ENCODE measurements at regions not wholly inside any gene's neighbourhood (a gene's known extent, or its start where the extent isn't known, plus 50 kb on each side); places are given as distances from the start of the nearest gene placed in this dataset.

- TF ChIP-seq RAD21 (IDR thresholded peaks at IDR 0.05; ENCODE audit: low read depth) (no peak), REST (IDR thresholded peaks at IDR 0.05; ENCODE audit: low read depth) (no peak), TAF1 (IDR thresholded peaks at IDR 0.05; ENCODE audit: low read depth) (no peak), USF1 (IDR thresholded peaks at IDR 0.05) (no peak), CREB1 (IDR thresholded peaks at IDR 0.05; ENCODE audit: low read depth) (no peak), YY1 (IDR thresholded peaks at IDR 0.05; ENCODE audit: low read depth) (no peak), MAX (IDR thresholded peaks at IDR 0.05) (no peak), EP300 (IDR thresholded peaks at IDR 0.05; ENCODE audit: borderline replicate concordance) (no peak)
These were observed 388.9 kb upstream of the KLF12 start for GRCh38 chr13:74523057-74523456.

DNA sequence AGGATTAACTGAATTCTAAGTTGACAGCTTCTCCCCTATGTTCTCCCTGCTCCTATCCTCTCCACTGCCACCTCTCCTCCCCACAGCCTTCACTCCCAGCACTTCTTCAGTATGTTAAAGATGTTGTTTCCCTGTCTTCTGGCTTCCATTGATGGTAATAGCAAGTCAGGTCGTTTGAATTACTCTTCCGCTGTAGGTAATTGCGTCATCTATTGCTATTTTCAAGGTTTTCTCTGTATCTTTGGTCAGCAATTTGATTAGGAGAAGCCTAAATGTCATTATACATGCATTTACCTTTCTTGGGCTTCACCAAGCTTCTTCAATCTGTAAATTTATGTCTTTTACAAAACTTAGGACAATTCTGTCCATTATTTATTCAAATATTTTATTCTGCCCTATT, 377.3 kb upstream of the KLF12 start:
- TF ChIP-seq REST (IDR thresholded peaks at IDR 0.05; ENCODE audit: low read depth), result no peak
- TF ChIP-seq TEAD4 (IDR thresholded peaks at IDR 0.05), result no peak
- no peak for TF ChIP-seq USF1 (IDR thresholded peaks at IDR 0.05)
- no peak for TF ChIP-seq NFIC (IDR thresholded peaks at IDR 0.05)
- TF ChIP-seq ZBTB7A (IDR thresholded peaks at IDR 0.05; ENCODE audit: low read depth), result no peak
- TF ChIP-seq RAD21 (IDR thresholded peaks at IDR 0.05; ENCODE audit: low read depth), result no peak
- no peak for TF ChIP-seq EP300 (IDR thresholded peaks at IDR 0.05; ENCODE audit: borderline replicate concordance)
- TF ChIP-seq TAF1 (IDR thresholded peaks at IDR 0.05; ENCODE audit: low read depth), result no peak
- no peak for TF ChIP-seq FOXM1 (IDR thresholded peaks at IDR 0.05; ENCODE audit: borderline replicate concordance, low read depth)
- no peak for TF ChIP-seq MAX (IDR thresholded peaks at IDR 0.05)
- no peak for TF ChIP-seq EGR1 (IDR thresholded peaks at IDR 0.05)
- no peak for TF ChIP-seq CEBPB (IDR thresholded peaks at IDR 0.05)
- TF ChIP-seq TCF12 (IDR thresholded peaks at IDR 0.05; ENCODE audit: low read depth), result no peak
- TF ChIP-seq YY1 (IDR thresholded peaks at IDR 0.05; ENCODE audit: low read depth), result no peak

DNA sequence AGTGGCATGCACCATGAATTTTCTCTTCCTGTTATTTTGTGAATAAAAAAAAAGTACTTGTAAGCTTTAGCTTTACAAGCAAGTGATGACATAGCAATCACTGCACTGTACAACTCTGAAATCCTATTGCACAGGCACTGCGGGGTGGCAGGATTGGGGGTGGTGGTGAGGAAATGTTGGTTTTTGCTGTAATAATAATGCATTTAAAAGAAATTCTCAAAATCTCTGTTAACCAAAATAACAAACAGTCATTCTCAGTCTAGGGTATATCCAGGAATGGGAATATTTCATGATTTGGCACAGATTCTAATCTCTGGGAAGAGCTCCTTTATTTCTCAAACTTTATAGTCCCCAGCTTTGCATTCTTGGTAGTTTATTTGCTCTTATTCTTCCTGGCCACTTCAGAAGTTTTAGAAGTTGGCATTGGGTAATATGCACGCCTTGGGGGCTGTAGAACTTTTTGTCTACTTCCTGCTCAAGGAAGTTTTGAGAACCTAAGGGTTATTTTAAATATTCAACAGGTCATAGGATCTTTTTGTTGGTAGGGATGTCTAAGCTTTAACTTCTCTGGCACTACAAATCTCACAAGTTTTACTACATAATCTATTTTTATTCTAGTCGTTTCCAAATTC, 353.0 kb upstream of the KLF12 start:
- no peak for TF ChIP-seq REST (IDR thresholded peaks at IDR 0.05; ENCODE audit: low read depth)
- TF ChIP-seq EP300 (IDR thresholded peaks at IDR 0.05; ENCODE audit: borderline replicate concordance), result no peak
- TF ChIP-seq NFIC (IDR thresholded peaks at IDR 0.05), result no peak
- no peak for TF ChIP-seq FOXM1 (IDR thresholded peaks at IDR 0.05; ENCODE audit: borderline replicate concordance, low read depth)
- no peak for TF ChIP-seq YY1 (IDR thresholded peaks at IDR 0.05; ENCODE audit: low read depth)
- TF ChIP-seq USF1 (IDR thresholded peaks at IDR 0.05), result no peak
- TF ChIP-seq MAX (IDR thresholded peaks at IDR 0.05), result no peak
- no peak for TF ChIP-seq TAF1 (IDR thresholded peaks at IDR 0.05; ENCODE audit: low read depth)
- TF ChIP-seq CEBPB (IDR thresholded peaks at IDR 0.05), result no peak
- no peak for TF ChIP-seq TCF12 (IDR thresholded peaks at IDR 0.05; ENCODE audit: low read depth)
- no peak for TF ChIP-seq CREB1 (IDR thresholded peaks at IDR 0.05; ENCODE audit: low read depth)
- TF ChIP-seq ZBTB7A (IDR thresholded peaks at IDR 0.05; ENCODE audit: low read depth), result no peak
- no peak for TF ChIP-seq TEAD4 (IDR thresholded peaks at IDR 0.05)
- no peak for TF ChIP-seq RAD21 (IDR thresholded peaks at IDR 0.05; ENCODE audit: low read depth)
- no peak for TF ChIP-seq EGR1 (IDR thresholded peaks at IDR 0.05)

DNA sequence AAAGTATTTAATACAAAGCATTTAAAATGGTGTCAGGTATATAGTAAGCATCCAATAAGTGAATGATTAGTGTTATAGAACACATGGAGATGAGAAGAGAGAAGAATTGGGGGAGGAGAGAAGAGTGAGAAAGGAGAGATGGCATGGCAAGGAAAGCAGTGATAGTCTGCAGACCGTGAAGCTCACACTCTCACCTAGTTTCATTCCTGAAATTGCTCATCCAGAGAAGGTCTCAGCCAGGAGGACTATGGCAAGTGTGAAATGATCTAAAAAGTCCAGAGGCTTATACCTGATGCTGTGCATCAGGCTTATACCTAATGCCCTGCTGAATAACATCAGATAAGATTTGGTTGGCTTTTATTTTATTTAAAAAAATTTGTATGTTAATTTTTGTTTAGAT, 351.6 kb upstream of the KLF12 start:
- TF ChIP-seq NFIC (IDR thresholded peaks at IDR 0.05), result no peak
- no peak for TF ChIP-seq USF1 (IDR thresholded peaks at IDR 0.05)
- no peak for TF ChIP-seq FOXM1 (IDR thresholded peaks at IDR 0.05; ENCODE audit: borderline replicate concordance, low read depth)
- no peak for TF ChIP-seq MAX (IDR thresholded peaks at IDR 0.05)
- TF ChIP-seq ZBTB7A (IDR thresholded peaks at IDR 0.05; ENCODE audit: low read depth), result no peak
- no peak for TF ChIP-seq EGR1 (IDR thresholded peaks at IDR 0.05)
- TF ChIP-seq CEBPB (IDR thresholded peaks at IDR 0.05), result no peak
- TF ChIP-seq EP300 (IDR thresholded peaks at IDR 0.05; ENCODE audit: borderline replicate concordance), result no peak
- TF ChIP-seq REST (IDR thresholded peaks at IDR 0.05; ENCODE audit: low read depth), result no peak
- no peak for TF ChIP-seq YY1 (IDR thresholded peaks at IDR 0.05; ENCODE audit: low read depth)
- TF ChIP-seq RAD21 (IDR thresholded peaks at IDR 0.05; ENCODE audit: low read depth), result no peak
- TF ChIP-seq TEAD4 (IDR thresholded peaks at IDR 0.05), result no peak
- no peak for TF ChIP-seq TCF12 (IDR thresholded peaks at IDR 0.05; ENCODE audit: low read depth)
- no peak for TF ChIP-seq CREB1 (IDR thresholded peaks at IDR 0.05; ENCODE audit: low read depth)
- TF ChIP-seq TAF1 (IDR thresholded peaks at IDR 0.05; ENCODE audit: low read depth), result no peak

Measured in Ishikawa (cell line).